ENCODE measurements at regions not wholly inside any gene's neighbourhood (a gene's known extent, or its start where the extent isn't known, plus 50 kb on each side); places are given as distances from the start of the nearest gene placed in this dataset.

GRCh38 chr15:58277333-58277732, 139.2 kb downstream of the AQP9 start:
- Histone ChIP-seq H3K4me2 (ENCODE audit: low read length) (no peak overlapping the region), H3K9me3 (ENCODE audit: insufficient read depth, low read length) (no peaks in the 10 kb centered on the region), H3K9ac (ENCODE audit: low read length) (no peak overlapping the region), H2AFZ (ENCODE audit: low read depth, low read length) (no peak overlapping the region), H3K4me1 (ENCODE audit: low read length) (no peaks in the 10 kb centered on the region), H3K27ac (ENCODE audit: low read length) (no peak overlapping the region), H3K79me2 (ENCODE audit: low read length) (no peaks in the 10 kb centered on the region), H3K36me3 (replicated peaks; ENCODE audit: low read depth, low read length) (no peaks in the 10 kb centered on the region), H3K27me3 (ENCODE audit: low read depth, low read length) (peaks cover 17% of the 10 kb centered on the region; the same call in 1 of the 2 replicates), H4K20me1 (ENCODE audit: insufficient read depth, low read length) (no peaks in the 10 kb centered on the region), H3K4me3 (ENCODE audit: low read length) (no peak overlapping the region)
- TF ChIP-seq CTCF (IDR thresholded peaks at IDR 0.05; ENCODE audit: low read depth, low read length) (no peak), EZH2phosphoT487 (IDR thresholded peaks at IDR 0.05; ENCODE audit: low read depth) (no peak)

DNA sequence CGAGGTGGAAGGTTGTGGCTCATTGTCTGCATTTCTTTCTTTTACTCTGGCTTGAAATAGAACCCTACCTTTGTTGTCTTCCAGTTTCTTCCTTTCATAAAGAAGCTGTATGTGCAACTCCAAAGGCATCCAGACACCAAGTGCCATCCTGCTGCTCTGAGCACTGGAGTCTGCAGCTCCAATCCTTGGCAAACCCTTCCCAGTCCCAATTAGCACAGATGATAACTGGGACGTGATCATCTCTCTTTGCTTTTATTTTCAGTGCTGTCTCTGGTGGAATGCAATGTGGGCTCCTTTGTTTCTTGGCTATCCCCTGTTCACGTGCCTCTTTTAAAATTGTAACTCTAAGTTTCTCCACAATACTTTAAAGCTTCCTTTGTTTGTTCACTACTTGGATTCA, 140.9 kb downstream of the AQP9 start:
- H3K4me3 ChIP-seq (ENCODE audit: low read length): no peak overlapping the region
- H3K79me2 ChIP-seq (ENCODE audit: low read length): no peaks in the 10 kb centered on the region
- H3K4me1 ChIP-seq (ENCODE audit: low read length): no peaks in the 10 kb centered on the region
- TF ChIP-seq EZH2phosphoT487 (IDR thresholded peaks at IDR 0.05; ENCODE audit: low read depth): no peak
- TF ChIP-seq CTCF (IDR thresholded peaks at IDR 0.05; ENCODE audit: low read depth, low read length): no peak
- no peaks in the 10 kb centered on the region for H3K36me3 ChIP-seq (replicated peaks; ENCODE audit: low read depth, low read length)
- H3K9ac ChIP-seq (ENCODE audit: low read length): no peak overlapping the region
- H3K27ac ChIP-seq (ENCODE audit: low read length): no peak overlapping the region
- H3K9me3 ChIP-seq (ENCODE audit: insufficient read depth, low read length): no peaks in the 10 kb centered on the region
- no peak overlapping the region for H3K4me2 ChIP-seq (ENCODE audit: low read length)
- peak overlapping the region; percentile 6; the same call in 1 of the 2 replicates for H2AFZ ChIP-seq (ENCODE audit: low read depth, low read length)
- H4K20me1 ChIP-seq (ENCODE audit: insufficient read depth, low read length): no peaks in the 10 kb centered on the region
- peaks cover 17% of the 10 kb centered on the region; the same call in 1 of the 2 replicates for H3K27me3 ChIP-seq (ENCODE audit: low read depth, low read length)

DNA sequence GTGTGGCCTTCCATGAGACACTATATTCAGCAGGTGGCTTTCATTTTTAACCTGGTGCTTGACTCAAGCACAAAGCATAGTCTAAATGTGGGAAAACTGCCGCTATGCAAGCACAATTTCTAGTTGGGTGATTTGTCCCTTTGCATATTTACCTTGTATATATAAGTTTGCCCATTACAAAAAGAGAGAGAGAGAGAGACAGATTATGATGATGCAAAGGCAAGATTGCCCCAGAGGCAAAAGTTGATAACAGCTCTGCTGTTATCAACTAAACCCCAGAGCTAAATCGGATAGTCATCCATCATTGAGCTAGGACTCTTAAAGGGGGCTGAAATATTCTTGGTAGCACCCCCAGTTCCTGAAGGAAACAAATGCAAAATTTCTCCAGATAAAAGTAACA, 141.5 kb downstream of the AQP9 start:
- no peaks in the 10 kb centered on the region for H4K20me1 ChIP-seq (ENCODE audit: insufficient read depth, low read length)
- peak overlapping the region; percentile 6; the same call in 1 of the 2 replicates for H2AFZ ChIP-seq (ENCODE audit: low read depth, low read length)
- no peak overlapping the region for H3K9ac ChIP-seq (ENCODE audit: low read length)
- no peak overlapping the region for H3K4me3 ChIP-seq (ENCODE audit: low read length)
- H3K27ac ChIP-seq (ENCODE audit: low read length): no peak overlapping the region
- H3K9me3 ChIP-seq (ENCODE audit: insufficient read depth, low read length): no peaks in the 10 kb centered on the region
- H3K4me1 ChIP-seq (ENCODE audit: low read length): no peaks in the 10 kb centered on the region
- H3K79me2 ChIP-seq (ENCODE audit: low read length): no peaks in the 10 kb centered on the region
- H3K27me3 ChIP-seq (ENCODE audit: low read depth, low read length): peaks cover 17% of the 10 kb centered on the region; the same call in 1 of the 2 replicates
- H3K36me3 ChIP-seq (replicated peaks; ENCODE audit: low read depth, low read length): no peaks in the 10 kb centered on the region
- no peak overlapping the region for H3K4me2 ChIP-seq (ENCODE audit: low read length)
- TF ChIP-seq CTCF (IDR thresholded peaks at IDR 0.05; ENCODE audit: low read depth, low read length) (no peak), EZH2phosphoT487 (IDR thresholded peaks at IDR 0.05; ENCODE audit: low read depth) (no peak)

DNA sequence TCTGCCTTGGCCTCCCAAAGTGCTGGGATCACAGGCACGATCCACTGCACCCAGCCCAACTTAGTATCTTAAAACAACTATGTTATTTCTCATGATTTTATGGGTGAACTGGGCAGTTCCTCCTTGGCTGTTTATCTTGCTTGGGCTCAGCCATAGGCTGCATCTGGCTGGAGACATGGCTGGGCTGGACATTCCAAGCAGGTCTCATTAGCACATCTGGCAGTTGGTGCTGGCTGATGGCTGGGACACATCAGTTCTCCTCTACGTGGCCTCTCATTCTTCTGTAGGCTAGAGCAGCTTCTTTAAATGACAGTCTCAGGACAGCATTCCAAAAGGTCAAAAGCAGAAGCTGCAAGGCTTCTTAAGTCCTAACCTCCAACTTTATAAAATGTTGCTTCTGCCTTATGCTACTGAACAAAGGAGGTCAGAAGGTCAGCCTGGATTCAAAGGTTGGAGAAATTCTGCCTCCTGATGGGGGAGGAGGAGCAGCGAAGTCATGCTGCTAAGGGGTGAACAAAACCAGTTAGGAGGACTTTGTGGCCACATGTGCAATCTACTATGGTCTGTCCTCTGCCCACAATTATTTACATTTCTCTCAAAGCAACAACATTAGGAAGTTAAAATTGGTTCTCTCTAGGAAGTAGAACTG, 144.0 kb downstream of the AQP9 start:
- Histone ChIP-seq H3K36me3 (replicated peaks; ENCODE audit: low read depth, low read length) (no peaks in the 10 kb centered on the region), H4K20me1 (ENCODE audit: insufficient read depth, low read length) (no peaks in the 10 kb centered on the region), H3K4me1 (ENCODE audit: low read length) (no peaks in the 10 kb centered on the region), H3K79me2 (ENCODE audit: low read length) (no peaks in the 10 kb centered on the region), H3K4me2 (ENCODE audit: low read length) (no peak overlapping the region), H3K27me3 (ENCODE audit: low read depth, low read length) (peaks cover 17% of the 10 kb centered on the region; the same call in 1 of the 2 replicates), H2AFZ (ENCODE audit: low read depth, low read length) (no peak overlapping the region), H3K27ac (ENCODE audit: low read length) (no peak overlapping the region), H3K9me3 (ENCODE audit: insufficient read depth, low read length) (no peaks in the 10 kb centered on the region), H3K4me3 (ENCODE audit: low read length) (no peak overlapping the region), H3K9ac (ENCODE audit: low read length) (no peak overlapping the region)
- TF ChIP-seq EZH2phosphoT487 (IDR thresholded peaks at IDR 0.05; ENCODE audit: low read depth) (no peak), CTCF (IDR thresholded peaks at IDR 0.05; ENCODE audit: low read depth, low read length) (no peak)

Data from OCI-LY3 (cell line).